Breast epithelium (tissue), 4 donors: ENCODE measurements at regions not wholly inside any gene's neighbourhood (a gene's known extent, or its start where the extent isn't known, plus 50 kb on each side); places are given as distances from the start of the nearest gene placed in this dataset.
"Not testable (repeated sequence)": the region's sequence is repeated elsewhere in the genome, so short reads cannot be mapped to it uniquely, and the experiment has no call there.

Experiments
- DNase-seq, 2 donors: peaks; one replicate each; pipeline ENCODE4 v3.0.0-alpha.2; 2019; ENCODE audit warnings: low spot score in 2 of 2
- H3K27ac ChIP-seq, 2 donors: fragments of 200-600 bp; sonication (generic) in 1 of 2; one replicate each; pipeline ENCODE4 v1.5.1; 2016 to 2019; ENCODE audit warnings: mild to moderate bottlenecking in 1 of 2
- H3K27me3 ChIP-seq, 2 donors: fragments of 200-600 bp; sonication (generic) in 1 of 2; one replicate each; pipeline versions ENCODE4 v1.5.1 to v1.6.0; 2017 to 2019; ENCODE audit warnings: control low read depth in 1 of 2, mild to moderate bottlenecking in 1 of 2
- H3K36me3 ChIP-seq: fragments of 200-600 bp; one replicate; pipeline ENCODE4 v1.5.1; 2019
- H3K4me1 ChIP-seq, 2 donors: fragments of 200-600 bp; sonication (generic); one replicate each; pipeline ENCODE4 v1.5.1; 2016 to 2019; ENCODE audit warnings: control low read depth in 1 of 2
- H3K4me3 ChIP-seq, 3 donors: fragments of 200-600 bp; sonication (generic); 1 replicate in 2 of 3; 2 replicates in 1 of 3; pipeline ENCODE4 v1.5.1; 2016 to 2019; ENCODE audit warnings: mild to moderate bottlenecking in 3 of 3, moderate library complexity in 2 of 3
- H3K9me3 ChIP-seq, 2 donors: fragments of 200-600 bp; sonication (generic) in 1 of 2; one replicate each; pipeline ENCODE4 v1.5.1; 2016 to 2019; ENCODE audit warnings: control low read depth in 1 of 2
- POLR2A ChIP-seq: fragments of 450-650 bp; IDR thresholded peaks from one replicate; pipeline ENCODE4 v1.6.1; 2016; ENCODE audit warnings: antibody characterized with exemption, mild to moderate bottlenecking, moderate library complexity
- POLR2AphosphoS5 ChIP-seq, 3 donors: sonication (generic); formaldehyde crosslinking; IDR thresholded peaks; one replicate each; pipeline ENCODE4 v1.6.1; 2017; ENCODE audit warnings: antibody characterized with exemption in 3 of 3
- intact Hi-C: fragments of 100-400 bp; cut with DNase I; formaldehyde crosslinking; loops from one replicate; pipeline ENCODE4 v1.15.1; 2023; ENCODE audit warnings: low total_unique reads
- TF ChIP-seq, protein P1 (sequence below), 3 donors: fragments of 450-650 bp; IDR thresholded peaks; one replicate each; pipeline ENCODE4 v1.5.1; 2016 to 2017; ENCODE audit warnings: antibody characterized with exemption in 3 of 3, mild to moderate bottlenecking in 3 of 3, moderate library complexity in 3 of 3

DNA sequence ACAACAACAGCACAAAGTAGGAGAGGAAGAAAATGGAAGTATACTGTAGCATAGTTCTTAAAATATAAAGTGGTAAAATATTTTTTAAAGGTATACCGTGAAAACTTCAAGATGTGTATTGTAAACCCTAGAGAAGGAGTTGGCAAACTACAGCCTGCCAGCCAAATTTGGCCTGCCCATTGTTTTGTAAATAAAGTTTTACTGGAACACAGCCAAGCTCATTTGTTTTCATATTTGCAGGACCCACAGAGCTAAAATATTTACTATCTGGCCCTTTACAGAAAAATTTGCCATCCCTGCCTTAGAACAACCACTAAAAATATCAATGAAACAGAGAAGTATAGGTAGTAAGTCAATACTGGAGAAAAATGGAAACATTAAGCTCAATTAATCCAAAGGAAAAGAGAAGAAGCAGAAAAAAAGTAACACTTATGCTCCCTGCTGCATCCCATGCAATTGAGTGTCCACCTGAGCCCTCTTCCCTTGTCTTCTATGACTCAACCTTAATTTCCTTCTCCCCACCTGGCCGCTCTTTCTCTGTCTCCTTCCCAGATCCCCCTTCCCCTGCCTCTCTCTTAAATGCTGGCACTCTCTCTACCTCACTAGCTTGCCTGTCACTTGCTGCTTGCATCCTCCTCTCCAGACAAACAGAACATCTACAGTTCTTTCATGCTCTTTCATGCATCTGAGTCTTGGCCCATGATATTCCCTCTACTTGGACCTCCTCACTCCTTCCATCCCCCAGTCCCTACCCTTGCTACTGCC lies 50.6 kb upstream of the FER start:
- TF ChIP-seq, protein P1, sequence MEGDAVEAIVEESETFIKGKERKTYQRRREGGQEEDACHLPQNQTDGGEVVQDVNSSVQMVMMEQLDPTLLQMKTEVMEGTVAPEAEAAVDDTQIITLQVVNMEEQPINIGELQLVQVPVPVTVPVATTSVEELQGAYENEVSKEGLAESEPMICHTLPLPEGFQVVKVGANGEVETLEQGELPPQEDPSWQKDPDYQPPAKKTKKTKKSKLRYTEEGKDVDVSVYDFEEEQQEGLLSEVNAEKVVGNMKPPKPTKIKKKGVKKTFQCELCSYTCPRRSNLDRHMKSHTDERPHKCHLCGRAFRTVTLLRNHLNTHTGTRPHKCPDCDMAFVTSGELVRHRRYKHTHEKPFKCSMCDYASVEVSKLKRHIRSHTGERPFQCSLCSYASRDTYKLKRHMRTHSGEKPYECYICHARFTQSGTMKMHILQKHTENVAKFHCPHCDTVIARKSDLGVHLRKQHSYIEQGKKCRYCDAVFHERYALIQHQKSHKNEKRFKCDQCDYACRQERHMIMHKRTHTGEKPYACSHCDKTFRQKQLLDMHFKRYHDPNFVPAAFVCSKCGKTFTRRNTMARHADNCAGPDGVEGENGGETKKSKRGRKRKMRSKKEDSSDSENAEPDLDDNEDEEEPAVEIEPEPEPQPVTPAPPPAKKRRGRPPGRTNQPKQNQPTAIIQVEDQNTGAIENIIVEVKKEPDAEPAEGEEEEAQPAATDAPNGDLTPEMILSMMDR (IDR thresholded peaks at IDR 0.05), result no peak
- TF ChIP-seq POLR2AphosphoS5 (IDR thresholded peaks at IDR 0.05), result no peak
- no peak for TF ChIP-seq POLR2A
- intact Hi-C loops, result no loop called here
- no peaks in the 10 kb centered on the region for H3K4me1 ChIP-seq
- H3K36me3 ChIP-seq, result no peaks in the 10 kb centered on the region
- H3K27ac ChIP-seq, result no peak overlapping the region
- DNase-seq, result no peak
- H3K27me3 ChIP-seq, result no peaks in the 10 kb centered on the region
- H3K9me3 ChIP-seq, result no peaks in the 10 kb centered on the region
- H3K4me3 ChIP-seq, result no peak overlapping the region

DNA sequence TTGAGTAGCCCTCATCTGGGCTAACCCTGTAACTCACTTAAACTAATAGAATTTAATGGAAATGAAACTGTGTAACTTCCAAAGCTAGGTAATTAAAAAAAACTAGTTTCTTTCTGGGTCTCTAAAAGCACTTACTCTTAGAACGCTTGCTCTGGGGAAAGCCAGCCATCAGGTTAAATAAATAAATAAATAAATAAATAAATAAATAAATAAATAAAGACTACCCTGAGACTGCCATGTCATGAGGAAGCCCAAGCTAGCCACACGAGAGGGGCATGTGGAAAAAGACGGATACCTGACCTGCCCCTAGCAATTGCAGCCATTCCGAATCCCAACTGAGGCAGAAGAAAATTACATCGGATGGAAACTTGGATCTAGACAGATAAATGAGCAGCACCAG lies 51.3 kb upstream of the FER start:
- Histone ChIP-seq H3K4me1 (no peaks in the 10 kb centered on the region), H3K27ac (no peak overlapping the region), H3K4me3 (no peak overlapping the region), H3K9me3 (no peaks in the 10 kb centered on the region), H3K36me3 (no peaks in the 10 kb centered on the region), H3K27me3 (no peaks in the 10 kb centered on the region)
- intact Hi-C loops, result no loop called here
- no peak for DNase-seq
- TF ChIP-seq, protein P1 (IDR thresholded peaks at IDR 0.05), result no peak
- TF ChIP-seq POLR2AphosphoS5 (IDR thresholded peaks at IDR 0.05) (no peak), POLR2A (no peak)

DNA sequence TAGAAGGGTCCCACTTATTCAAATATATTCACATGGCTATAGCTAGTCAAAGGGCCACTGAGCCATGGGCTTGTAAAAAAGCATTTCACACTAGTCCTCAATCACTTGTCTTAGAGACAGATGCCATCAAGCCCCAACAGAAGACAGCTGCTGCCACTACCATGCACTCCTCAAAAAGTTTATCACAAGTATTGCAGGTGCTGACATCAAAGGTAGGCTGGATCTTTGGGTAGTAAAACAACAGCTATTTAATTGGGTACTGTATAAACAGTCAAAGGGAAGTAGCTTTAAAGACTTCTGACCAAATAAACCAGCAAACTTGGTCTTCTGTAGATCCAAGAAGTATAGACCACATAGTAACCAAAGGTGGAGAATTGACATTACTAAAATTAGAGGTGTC lies 59.2 kb upstream of the FER start:
- DNase-seq, result no peak
- no peaks in the 10 kb centered on the region for H3K4me1 ChIP-seq
- no peak overlapping the region for H3K4me3 ChIP-seq
- no peaks in the 10 kb centered on the region for H3K9me3 ChIP-seq
- H3K36me3 ChIP-seq, result no peaks in the 10 kb centered on the region
- no peak overlapping the region for H3K27ac ChIP-seq
- H3K27me3 ChIP-seq, result no peaks in the 10 kb centered on the region
- TF ChIP-seq POLR2A (no peak), POLR2AphosphoS5 (IDR thresholded peaks at IDR 0.05) (no peak)
- TF ChIP-seq, protein P1 (IDR thresholded peaks at IDR 0.05), result no peak
- intact Hi-C loops, result loop anchor here (10.0 kb wide), 1 partner anchor 746 kb away; no protein-coding TSS in a partner anchor

DNA sequence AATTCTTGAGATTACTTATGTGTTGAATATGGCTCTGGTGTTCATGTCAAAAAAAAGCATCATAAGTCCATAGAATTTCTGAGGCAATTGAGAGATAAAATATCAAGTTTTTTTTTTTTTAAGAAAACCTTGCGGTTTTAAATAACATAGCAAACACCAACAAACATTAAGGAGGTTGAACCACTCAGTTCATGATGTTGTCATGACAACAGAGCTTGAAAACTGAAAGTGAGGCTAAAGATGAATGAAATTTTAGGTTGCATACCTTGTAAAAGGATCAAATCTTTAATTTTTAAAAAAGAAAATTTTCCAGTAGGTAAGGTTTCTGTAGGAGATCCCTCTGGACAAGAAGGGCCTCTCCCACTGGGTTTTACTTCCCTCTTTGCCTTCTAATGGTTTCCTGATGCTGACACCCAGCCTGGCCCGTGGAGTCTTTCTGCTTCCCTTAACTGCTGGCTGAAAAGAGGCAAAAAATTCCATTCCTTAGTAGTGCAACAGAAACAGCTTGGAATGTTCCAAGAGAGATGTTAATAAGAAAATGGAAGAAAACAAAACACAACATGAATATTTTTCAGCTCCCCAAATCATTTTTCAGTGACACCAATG lies 60.0 kb upstream of the FER start:
- Histone ChIP-seq H3K4me3 (no peak overlapping the region), H3K36me3 (no peaks in the 10 kb centered on the region), H3K27me3 (no peaks in the 10 kb centered on the region), H3K4me1 (no peaks in the 10 kb centered on the region), H3K9me3 (no peaks in the 10 kb centered on the region), H3K27ac (no peak overlapping the region)
- TF ChIP-seq, protein P1 (IDR thresholded peaks at IDR 0.05), result no peak
- TF ChIP-seq POLR2A, result no peak
- no peak for TF ChIP-seq POLR2AphosphoS5 (IDR thresholded peaks at IDR 0.05)
- intact Hi-C loops, result loop anchor here (10.0 kb wide), 1 partner anchor 747 kb away; no protein-coding TSS in a partner anchor
- DNase-seq, result no peak

DNA sequence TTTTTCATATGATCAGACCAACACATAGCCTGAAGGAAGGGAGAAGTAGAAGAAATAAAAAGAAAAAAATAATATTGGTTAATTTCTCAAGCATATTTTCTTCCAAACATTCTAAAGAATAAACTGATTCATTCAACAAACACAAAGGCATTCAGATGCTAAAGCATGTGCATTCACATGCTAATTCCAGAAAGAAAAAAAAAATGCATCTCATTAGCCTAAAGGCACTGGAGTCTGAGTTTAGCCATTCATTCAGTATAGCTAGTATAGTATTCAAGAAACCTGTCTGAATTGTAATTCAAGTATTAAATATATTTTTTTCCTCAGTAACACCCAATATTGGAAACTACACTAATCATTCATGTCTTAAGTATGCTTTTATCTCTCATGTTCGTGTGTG lies 61.0 kb upstream of the FER start:
- no peaks in the 10 kb centered on the region for H3K36me3 ChIP-seq
- no peak for TF ChIP-seq POLR2A
- TF ChIP-seq, protein P1 (IDR thresholded peaks at IDR 0.05), result no peak
- TF ChIP-seq POLR2AphosphoS5 (IDR thresholded peaks at IDR 0.05), result no peak
- intact Hi-C loops, result loop anchor here (10.0 kb wide), 1 partner anchor 748 kb away; no protein-coding TSS in a partner anchor
- no peak for DNase-seq
- no peak overlapping the region for H3K4me3 ChIP-seq
- no peaks in the 10 kb centered on the region for H3K27me3 ChIP-seq
- no peak overlapping the region for H3K27ac ChIP-seq
- no peaks in the 10 kb centered on the region for H3K4me1 ChIP-seq
- no peaks in the 10 kb centered on the region for H3K9me3 ChIP-seq

DNA sequence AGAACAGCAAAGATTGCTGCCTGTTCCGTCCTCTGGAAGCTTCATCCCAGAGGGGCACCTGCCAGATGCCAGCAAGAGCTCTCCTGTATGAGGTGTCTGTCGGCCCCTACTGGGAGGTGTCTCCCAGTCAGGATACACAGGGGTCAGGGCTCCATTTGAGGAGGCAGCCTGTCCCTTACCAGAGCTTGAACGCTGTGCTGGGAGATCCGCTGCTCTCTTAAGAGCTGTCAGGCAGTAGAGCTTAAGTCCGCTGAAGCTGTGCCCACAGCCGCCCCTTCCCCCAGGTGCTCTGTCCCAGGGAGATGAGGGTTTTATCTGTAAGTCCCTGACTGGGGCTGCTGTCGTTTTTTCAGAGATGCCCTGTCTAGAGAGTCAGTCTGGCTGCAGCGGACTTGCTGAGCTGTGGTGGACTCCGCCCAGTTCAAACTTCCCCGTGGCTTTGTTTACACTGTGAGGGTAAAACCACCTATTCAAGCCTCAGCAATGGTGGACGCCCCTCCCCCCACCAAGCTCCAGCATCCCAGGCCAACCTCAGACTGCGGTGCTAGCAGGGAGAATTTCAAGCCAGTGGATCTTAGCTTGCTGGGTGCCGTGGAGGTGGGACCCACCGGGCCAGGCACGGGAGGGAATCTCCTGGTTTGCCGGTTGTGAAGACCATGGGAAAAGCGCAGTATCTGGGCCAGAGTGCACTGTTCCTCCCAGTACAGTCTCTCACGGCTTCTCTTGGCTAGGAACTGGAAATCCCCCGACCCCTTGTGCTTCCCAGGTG lies 62.1 kb upstream of the FER start:
- DNase-seq, H3K27ac ChIP-seq, H3K27me3 ChIP-seq, H3K36me3 ChIP-seq, H3K9me3 ChIP-seq, H3K4me1 ChIP-seq, H3K4me3 ChIP-seq: not testable (repeated sequence)
- intact Hi-C loops, result loop anchor here (10.0 kb wide), 1 partner anchor 749 kb away; no protein-coding TSS in a partner anchor
